Trophoblast cell (in vitro differentiated cells and primary cell): ENCODE measurements at regions not wholly inside any gene's neighbourhood (a gene's known extent, or its start where the extent isn't known, plus 50 kb on each side); places are given as distances from the start of the nearest gene placed in this dataset.
"Not testable (repeated sequence)": the region's sequence is repeated elsewhere in the genome, so short reads cannot be mapped to it uniquely, and the experiment has no call there.

Source experiments
- DNase-seq, 2 donors: peaks; one replicate each; pipeline ENCODE4 v3.0.0-alpha.2; 2016
- H2AFZ ChIP-seq: 2 replicates; pipeline ENCODE4 v1.6.1; 2013; ENCODE audit warnings: low read length, moderate library complexity, mild to moderate bottlenecking; ENCODE audit not compliant: insufficient read depth, poor library complexity
- H2AK5ac ChIP-seq: 2 replicates; pipeline ENCODE4 v1.6.1; 2013; ENCODE audit warnings: mild to moderate bottlenecking, low read length
- H2BK120ac ChIP-seq: 2 replicates; pipeline ENCODE4 v1.6.1; 2013; ENCODE audit warnings: low read length, mild to moderate bottlenecking, moderate library complexity; ENCODE audit not compliant: insufficient read depth, poor library complexity
- H2BK12ac ChIP-seq: 2 replicates; pipeline ENCODE4 v1.6.1; 2013; ENCODE audit warnings: mild to moderate bottlenecking, low read length, moderate library complexity
- H2BK5ac ChIP-seq: 2 replicates; pipeline ENCODE4 v1.6.1; 2013; ENCODE audit warnings: low read length, low read depth, moderate library complexity, mild to moderate bottlenecking; ENCODE audit not compliant: poor library complexity
- H3K14ac ChIP-seq: 2 replicates; pipeline ENCODE4 v1.6.1; 2013; ENCODE audit warnings: mild to moderate bottlenecking, low read length
- H3K18ac ChIP-seq: 2 replicates; pipeline ENCODE4 v1.6.1; 2013; ENCODE audit warnings: mild to moderate bottlenecking, low read length
- H3K23ac ChIP-seq: 2 replicates; pipeline ENCODE4 v1.6.1; 2013; ENCODE audit warnings: low read length
- H3K27ac ChIP-seq: 2 replicates; pipeline ENCODE4 v1.5.1; 2013; ENCODE audit warnings: low read depth, mild to moderate bottlenecking, inconsistent platforms, low read length, moderate library complexity
- H3K27me3 ChIP-seq: 2 replicates; pipeline ENCODE4 v1.6.1; 2013; ENCODE audit warnings: inconsistent platforms, mild to moderate bottlenecking, low read length, moderate library complexity; ENCODE audit not compliant: insufficient read depth
- H3K36me3 ChIP-seq, 2 experiments: 1 replicate in 1 of 2; 2 replicates in 1 of 2; pipeline ENCODE4 v1.6.1; 2013; ENCODE audit warnings: low read length in 2 of 2, mild to moderate bottlenecking in 2 of 2, moderate library complexity in 1 of 2; ENCODE audit not compliant: insufficient read depth in 2 of 2, control insufficient read depth in 1 of 2
- H3K4ac ChIP-seq: 2 replicates; pipeline ENCODE4 v1.6.1; 2013; ENCODE audit warnings: low read depth, mild to moderate bottlenecking, low read length, moderate library complexity
- H3K4me1 ChIP-seq, 2 experiments: 1 replicate in 1 of 2; 2 replicates in 1 of 2; pipeline ENCODE4 v1.6.1; 2013; ENCODE audit warnings: low read length in 2 of 2, mild to moderate bottlenecking in 2 of 2, moderate library complexity in 1 of 2; ENCODE audit not compliant: insufficient read depth in 2 of 2, control insufficient read depth in 1 of 2
- H3K4me2 ChIP-seq: 2 replicates; pipeline ENCODE4 v1.6.1; 2013; ENCODE audit warnings: inconsistent platforms, mild to moderate bottlenecking, low read length, moderate library complexity
- H3K4me3 ChIP-seq: 2 replicates; pipeline ENCODE4 v1.5.1; 2013; ENCODE audit warnings: mild to moderate bottlenecking, low read depth, low read length, inconsistent platforms
- H3K79me1 ChIP-seq: one replicate; pipeline ENCODE4 v1.6.1; 2013; ENCODE audit warnings: low read length
- H3K79me2 ChIP-seq: 2 replicates; pipeline ENCODE4 v1.6.1; 2013; ENCODE audit warnings: low read length, mild to moderate bottlenecking; ENCODE audit not compliant: control insufficient read depth, insufficient read depth, poor library complexity
- H3K9ac ChIP-seq: 2 replicates; pipeline ENCODE4 v1.6.1; 2013; ENCODE audit warnings: mild to moderate bottlenecking, low read length
- H3K9me3 ChIP-seq: 2 replicates; pipeline ENCODE4 v1.6.1; 2013; ENCODE audit warnings: low read depth, mild to moderate bottlenecking, control low read depth, inconsistent platforms, low read length; ENCODE audit not compliant: insufficient read depth
- H4K12ac ChIP-seq: 2 replicates; pipeline ENCODE4 v1.6.1; 2013; ENCODE audit warnings: low read depth, mild to moderate bottlenecking, low read length, moderate library complexity
- H4K8ac ChIP-seq: 2 replicates; pipeline ENCODE4 v1.6.1; 2013; ENCODE audit warnings: low read depth, mild to moderate bottlenecking, low read length, moderate library complexity
- H4K91ac ChIP-seq: one replicate; pipeline ENCODE4 v1.6.1; 2013; ENCODE audit warnings: low read depth, mild to moderate bottlenecking, low read length, moderate library complexity
- WGBS: extraction: QIAGEN DNeasy Blood & Tissue Kit; methylation state at CpG from one replicate; pipeline ENCODE4 v1.1.7; 2013; ENCODE audit warnings: missing lambda C conversion rate; ENCODE audit not compliant: insufficient read length, insufficient coverage; ENCODE audit errors: extremely low coverage; 5-methylcytosine and 5-hydroxymethylcytosine counted together

DNA sequence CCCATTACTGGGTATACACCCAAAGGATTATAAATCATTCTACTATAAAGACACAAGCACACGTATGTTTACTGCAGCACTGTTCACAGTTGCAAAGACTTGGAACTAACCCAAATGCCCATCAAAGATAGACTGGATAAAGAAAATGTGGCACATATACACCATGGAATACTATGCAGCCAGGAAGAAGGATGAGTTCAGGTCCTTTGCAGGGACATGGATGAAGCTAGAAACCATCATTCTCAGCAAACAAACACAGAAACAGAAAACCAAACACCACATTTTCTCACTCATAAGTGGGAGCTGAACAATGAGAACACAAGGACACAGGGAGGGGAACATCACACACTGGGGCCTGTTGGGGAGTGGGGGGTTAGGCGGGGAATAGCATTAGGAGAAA is 90.0 kb upstream of the TRAM1L1 start:
- H4K12ac ChIP-seq, H3K4me3 ChIP-seq, DNase-seq, H3K36me3 ChIP-seq, H3K4me2 ChIP-seq, H2BK5ac ChIP-seq, H4K91ac ChIP-seq, H3K4ac ChIP-seq, H3K14ac ChIP-seq, H3K18ac ChIP-seq, H2BK12ac ChIP-seq, H3K9ac ChIP-seq, H3K4me1 ChIP-seq, H3K79me2 ChIP-seq, H3K9me3 ChIP-seq, H3K79me1 ChIP-seq, H3K27ac ChIP-seq, H3K23ac ChIP-seq, H2AK5ac ChIP-seq, H4K8ac ChIP-seq, H2AFZ ChIP-seq, H3K27me3 ChIP-seq, H2BK120ac ChIP-seq: not testable (repeated sequence)
- no CpG with 5 or more reads among the region's 2 CpGs for WGBS

GRCh38 chr4:117203231-117203630 is 117.9 kb upstream of the TRAM1L1 start:
- no peak overlapping the region for H2BK120ac ChIP-seq
- no peaks in the 10 kb centered on the region for H3K4me1 ChIP-seq
- no peak overlapping the region for H3K4me3 ChIP-seq
- H3K36me3 ChIP-seq: no peaks in the 10 kb centered on the region
- no peak overlapping the region for H2AFZ ChIP-seq
- DNase-seq: no peak
- no peak overlapping the region for H2AK5ac ChIP-seq
- H3K23ac ChIP-seq: no peak overlapping the region
- H3K9ac ChIP-seq: no peak overlapping the region
- no peaks in the 10 kb centered on the region for H3K79me1 ChIP-seq
- H4K91ac ChIP-seq: no peak overlapping the region
- no peaks in the 10 kb centered on the region for H3K79me2 ChIP-seq
- no peak overlapping the region for H3K18ac ChIP-seq
- H3K9me3 ChIP-seq: no peaks in the 10 kb centered on the region
- no peak overlapping the region for H3K14ac ChIP-seq
- no CpG with 5 or more reads among the region's 1 CpG for WGBS
- no peak overlapping the region for H4K12ac ChIP-seq
- no peak overlapping the region for H3K27ac ChIP-seq
- no peaks in the 10 kb centered on the region for H3K27me3 ChIP-seq
- H2BK12ac ChIP-seq: no peak overlapping the region
- H2BK5ac ChIP-seq: no peak overlapping the region
- no peak overlapping the region for H4K8ac ChIP-seq
- H3K4ac ChIP-seq: no peak overlapping the region
- H3K4me2 ChIP-seq: no peak overlapping the region

- no peaks in the 10 kb centered on the region for H3K27me3 ChIP-seq
- H3K9ac ChIP-seq: no peak overlapping the region
- no peaks in the 10 kb centered on the region for H3K79me2 ChIP-seq
- DNase-seq: no peak
- no peaks in the 10 kb centered on the region for H3K79me1 ChIP-seq
- H3K4me1 ChIP-seq: no peaks in the 10 kb centered on the region
- no peak overlapping the region for H3K4ac ChIP-seq
- H3K9me3 ChIP-seq: no peaks in the 10 kb centered on the region
- no peak overlapping the region for H4K8ac ChIP-seq
- no CpG with 5 or more reads among the region's 1 CpG for WGBS
- no peaks in the 10 kb centered on the region for H3K36me3 ChIP-seq
- no peak overlapping the region for H3K14ac ChIP-seq
- no peak overlapping the region for H4K12ac ChIP-seq
- no peak overlapping the region for H3K4me3 ChIP-seq
- no peak overlapping the region for H3K4me2 ChIP-seq
- H3K18ac ChIP-seq: no peak overlapping the region
- no peak overlapping the region for H3K23ac ChIP-seq
- no peak overlapping the region for H2BK12ac ChIP-seq
- no peak overlapping the region for H3K27ac ChIP-seq
- H2AK5ac ChIP-seq: no peak overlapping the region
- H2BK120ac ChIP-seq: no peak overlapping the region
- H2AFZ ChIP-seq: no peak overlapping the region
- no peak overlapping the region for H2BK5ac ChIP-seq
- no peak overlapping the region for H4K91ac ChIP-seq
Observed at GRCh38 chr4:117210551-117210950, 125.2 kb upstream of the TRAM1L1 start.

GRCh38 chr4:117224256-117224655 is 138.9 kb upstream of the TRAM1L1 start:
- Histone ChIP-seq H3K9me3 (no peaks in the 10 kb centered on the region), H2AK5ac (no peak overlapping the region)

More at GRCh38 chr4:117224256-117224655, 138.9 kb upstream of the TRAM1L1 start:
- Histone ChIP-seq H2BK5ac (no peak overlapping the region), H3K4me3 (no peak overlapping the region), H3K27ac (no peak overlapping the region), H2AFZ (no peak overlapping the region), H4K8ac (no peak overlapping the region), H3K79me2 (no peaks in the 10 kb centered on the region), H3K4me2 (no peak overlapping the region), H2BK120ac (no peak overlapping the region), H3K4ac (no peak overlapping the region), H2BK12ac (no peak overlapping the region), H3K9ac (no peak overlapping the region), H3K14ac (no peak overlapping the region), H3K4me1 (no peaks in the 10 kb centered on the region), H3K18ac (no peak overlapping the region), H4K91ac (no peak overlapping the region), H3K79me1 (no peaks in the 10 kb centered on the region), H4K12ac (no peak overlapping the region), H3K27me3 (no peaks in the 10 kb centered on the region), H3K36me3 (no peaks in the 10 kb centered on the region), H3K23ac (no peak overlapping the region)
- no CpG with 5 or more reads among the region's 5 CpGs for WGBS
- no peak for DNase-seq
